AML-193 (cell line): ENCODE measurements at regions not wholly inside any gene's neighbourhood (a gene's known extent, or its start where the extent isn't known, plus 50 kb on each side); places are given as distances from the start of the nearest gene placed in this dataset.

Source experiments
- DNase-seq, 2 experiments: peaks; one replicate each; lab custom pipeline; 2025; lab: John Stamatoyannopoulos, UW

GRCh38 chr11:126129727-126130671 lies 67.3 kb upstream of the CDON start:
- DNase-seq, result no peak

- DNase-seq, result no peak
Observed at GRCh38 chr11:126127898-126128297, 65.2 kb upstream of the CDON start.

- no peak for DNase-seq
Observed at GRCh38 chr11:126127284-126127845, 64.7 kb upstream of the CDON start.

- no peak for DNase-seq
Observed at GRCh38 chr11:126124231-126124661, 61.6 kb upstream of the CDON start.

GRCh38 chr11:126123686-126124085 lies 61.0 kb upstream of the CDON start:
- no peak for DNase-seq

- DNase-seq, result no peak
Observed at GRCh38 chr11:126122863-126123262, 60.2 kb upstream of the CDON start.

- no peak for DNase-seq
Observed at GRCh38 chr11:126121296-126121695, 58.6 kb upstream of the CDON start.

- no peak for DNase-seq
Observed at GRCh38 chr11:126118806-126119205, 56.1 kb upstream of the CDON start.

- no peak for DNase-seq
Observed at GRCh38 chr11:126115816-126116331, 53.2 kb upstream of the CDON start.

GRCh38 chr11:126115127-126115495 lies 52.4 kb upstream of the CDON start:
- DNase-seq, result no peak

GRCh38 chr11:126114486-126115126 lies 51.9 kb upstream of the CDON start:
- no peak for DNase-seq

GRCh38 chr11:126113963-126114362 lies 51.3 kb upstream of the CDON start:
- DNase-seq, result no peak

- no peak for DNase-seq
Observed at GRCh38 chr11:126113515-126113957, 50.9 kb upstream of the CDON start.

- no peak for DNase-seq
Observed at GRCh38 chr11:126113012-126113411, 50.3 kb upstream of the CDON start.

GRCh38 chr11:126112547-126112946 lies 49.9 kb upstream of the CDON start:
- no peak for DNase-seq
